ENCODE measurements at regions not wholly inside any gene's neighbourhood (a gene's known extent, or its start where the extent isn't known, plus 50 kb on each side); places are given as distances from the start of the nearest gene placed in this dataset.
"Not testable (repeated sequence)": the region's sequence is repeated elsewhere in the genome, so short reads cannot be mapped to it uniquely, and the experiment has no call there.

- H3K27me3 ChIP-seq (replicated peaks): no peaks in the 10 kb centered on the region
- no peaks in the 10 kb centered on the region for H3K4me1 ChIP-seq (replicated peaks)
- H3K4me3 ChIP-seq: no peak overlapping the region
- DNase-seq (ENCODE audit: low read depth in 1 of 2, low spot score in 2 of 2): no peak
- no peaks in the 10 kb centered on the region for H3K36me3 ChIP-seq
- H3K27ac ChIP-seq: no peak overlapping the region
- H3K9me3 ChIP-seq (replicated peaks): no peaks in the 10 kb centered on the region
Observed at GRCh38 chr6:135731116-135731515, 120.4 kb upstream of the PDE7B start.

GRCh38 chr6:135736351-135736750, 115.2 kb upstream of the PDE7B start:
- H3K27ac ChIP-seq; DNase-seq (ENCODE audit: low read depth in 1 of 2, low spot score in 2 of 2); H3K36me3 ChIP-seq; H3K27me3 ChIP-seq (replicated peaks); H3K4me1 ChIP-seq (replicated peaks); H3K9me3 ChIP-seq (replicated peaks); H3K4me3 ChIP-seq: not testable (repeated sequence)

GRCh38 chr6:135738636-135739035, 112.9 kb upstream of the PDE7B start:
- no peak overlapping the region for H3K27ac ChIP-seq
- no peaks in the 10 kb centered on the region for H3K36me3 ChIP-seq
- no peak for DNase-seq (ENCODE audit: low read depth in 1 of 2, low spot score in 2 of 2)
- no peak overlapping the region for H3K4me3 ChIP-seq
- H3K27me3 ChIP-seq (replicated peaks): no peaks in the 10 kb centered on the region
- no peaks in the 10 kb centered on the region for H3K9me3 ChIP-seq (replicated peaks)
- H3K4me1 ChIP-seq (replicated peaks): no peaks in the 10 kb centered on the region

DNA sequence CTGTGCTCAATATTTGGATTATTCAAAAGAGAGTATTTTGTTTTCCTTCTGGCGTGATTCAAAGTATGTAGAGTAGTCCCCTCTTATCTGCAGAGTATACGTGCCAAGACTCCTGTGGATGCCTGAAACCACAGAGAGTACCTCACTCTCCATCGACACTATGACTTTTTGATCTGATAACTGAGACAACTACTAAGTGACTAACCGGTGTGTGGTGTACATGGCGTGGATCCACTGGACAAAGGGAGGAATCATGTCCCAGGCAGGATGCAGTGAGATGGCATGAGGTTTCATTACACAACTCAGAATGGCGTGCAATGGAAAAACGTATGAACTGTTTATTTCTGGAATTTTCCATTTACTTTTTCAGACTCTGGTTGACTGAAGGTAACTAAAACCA, 112.2 kb upstream of the PDE7B start:
- no peaks in the 10 kb centered on the region for H3K9me3 ChIP-seq (replicated peaks)
- no peaks in the 10 kb centered on the region for H3K27me3 ChIP-seq (replicated peaks)
- H3K4me3 ChIP-seq: no peak overlapping the region
- no peak for DNase-seq (ENCODE audit: low read depth in 1 of 2, low spot score in 2 of 2)
- H3K4me1 ChIP-seq (replicated peaks): no peaks in the 10 kb centered on the region
- H3K27ac ChIP-seq: no peak overlapping the region
- H3K36me3 ChIP-seq: no peaks in the 10 kb centered on the region

DNA sequence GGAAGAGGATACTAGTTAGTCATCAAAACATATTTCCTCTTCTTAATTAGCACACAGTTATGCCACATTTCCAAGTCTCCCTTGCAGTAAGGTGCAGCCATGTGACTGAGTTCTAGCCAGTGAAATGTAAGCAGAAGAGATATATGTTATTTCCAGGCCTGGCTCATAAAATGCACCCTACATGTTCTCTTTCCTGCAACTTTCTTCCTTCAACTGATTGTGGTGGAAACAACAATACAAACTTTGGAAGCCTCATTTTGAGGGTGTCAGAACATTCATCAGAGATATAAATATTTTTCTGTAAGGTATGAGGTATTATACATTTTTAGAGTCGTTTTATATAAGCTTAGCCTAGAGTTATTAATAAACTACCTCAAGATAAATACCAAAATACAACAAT, 110.9 kb upstream of the PDE7B start:
- no peaks in the 10 kb centered on the region for H3K4me1 ChIP-seq (replicated peaks)
- no peak overlapping the region for H3K27ac ChIP-seq
- no peak overlapping the region for H3K4me3 ChIP-seq
- no peaks in the 10 kb centered on the region for H3K36me3 ChIP-seq
- DNase-seq (ENCODE audit: low read depth in 1 of 2, low spot score in 2 of 2): no peak
- no peaks in the 10 kb centered on the region for H3K9me3 ChIP-seq (replicated peaks)
- no peaks in the 10 kb centered on the region for H3K27me3 ChIP-seq (replicated peaks)

DNA sequence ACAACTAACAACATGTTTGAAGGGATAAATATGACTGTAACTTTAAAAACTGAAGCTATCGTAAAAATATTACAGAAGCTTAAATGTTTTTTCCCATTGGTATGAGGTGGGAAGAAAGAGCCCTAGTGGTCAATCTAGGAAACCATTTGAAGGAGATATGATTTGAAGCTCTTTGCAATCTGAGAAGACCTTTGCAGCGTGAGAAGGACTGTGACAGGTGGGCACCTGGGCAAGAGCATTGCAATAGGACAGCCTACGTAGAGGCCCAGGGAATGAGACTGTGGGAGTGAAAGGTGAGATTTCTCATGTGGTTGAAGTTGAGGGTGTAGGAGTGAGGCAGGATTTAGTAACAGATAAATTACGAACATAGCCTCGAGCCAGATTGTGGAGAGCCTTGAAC, 108.0 kb upstream of the PDE7B start:
- H3K27me3 ChIP-seq (replicated peaks): no peaks in the 10 kb centered on the region
- H3K36me3 ChIP-seq: no peaks in the 10 kb centered on the region

GRCh38 chr6:135748189-135748588, 103.3 kb upstream of the PDE7B start:
- no peak for DNase-seq (ENCODE audit: low read depth in 1 of 2, low spot score in 2 of 2)
- Histone ChIP-seq H3K4me1 (replicated peaks) (no peaks in the 10 kb centered on the region), H3K27ac (no peak overlapping the region), H3K9me3 (replicated peaks) (no peaks in the 10 kb centered on the region), H3K36me3 (no peaks in the 10 kb centered on the region), H3K27me3 (replicated peaks) (no peaks in the 10 kb centered on the region; the same call in 1 of the 2 replicates), H3K4me3 (no peak overlapping the region)

More for the DNA sequence above, 108.0 kb upstream of the PDE7B start:
- Histone ChIP-seq H3K4me1 (replicated peaks) (no peaks in the 10 kb centered on the region), H3K4me3 (no peak overlapping the region), H3K27ac (no peak overlapping the region), H3K9me3 (replicated peaks) (no peaks in the 10 kb centered on the region)
- no peak for DNase-seq (ENCODE audit: low read depth in 1 of 2, low spot score in 2 of 2)

- DNase-seq (ENCODE audit: low read depth in 1 of 2, low spot score in 2 of 2): no peak
- no peaks in the 10 kb centered on the region for H3K4me1 ChIP-seq (replicated peaks)
- H3K27me3 ChIP-seq (replicated peaks): no peaks in the 10 kb centered on the region; the same call in 1 of the 2 replicates
Observed at GRCh38 chr6:135750081-135750480, 101.4 kb upstream of the PDE7B start.

DNA sequence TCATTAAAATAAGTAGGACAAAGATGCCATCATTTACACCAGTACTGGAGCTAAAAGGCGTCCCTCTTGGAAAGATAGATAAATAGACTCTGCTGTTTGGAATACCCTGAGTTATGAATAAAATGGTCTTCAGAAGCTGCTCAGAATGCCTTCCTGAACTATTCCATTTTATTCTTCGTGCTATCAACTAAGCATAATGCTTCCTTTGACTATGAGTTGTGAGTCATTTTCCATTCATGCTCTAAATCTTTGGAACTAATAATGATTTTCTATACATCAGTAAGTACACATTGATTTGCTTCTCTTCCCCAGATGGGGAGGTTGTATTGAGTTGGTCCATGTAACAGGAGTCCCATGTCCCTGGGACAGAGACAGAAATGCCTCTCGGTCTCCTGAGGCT, 98.3 kb upstream of the PDE7B start:
- Histone ChIP-seq H3K9me3 (replicated peaks) (no peaks in the 10 kb centered on the region), H3K27me3 (replicated peaks) (no peaks in the 10 kb centered on the region; the same call in 1 of the 2 replicates), H3K36me3 (no peaks in the 10 kb centered on the region), H3K27ac (no peak overlapping the region), H3K4me1 (replicated peaks) (no peaks in the 10 kb centered on the region), H3K4me3 (no peak overlapping the region)
- DNase-seq (ENCODE audit: low read depth in 1 of 2, low spot score in 2 of 2): no peak

More at GRCh38 chr6:135750081-135750480, 101.4 kb upstream of the PDE7B start:
- H3K9me3 ChIP-seq (replicated peaks): no peaks in the 10 kb centered on the region
- no peaks in the 10 kb centered on the region for H3K36me3 ChIP-seq
- H3K27ac ChIP-seq: no peak overlapping the region
- no peak overlapping the region for H3K4me3 ChIP-seq

DNA sequence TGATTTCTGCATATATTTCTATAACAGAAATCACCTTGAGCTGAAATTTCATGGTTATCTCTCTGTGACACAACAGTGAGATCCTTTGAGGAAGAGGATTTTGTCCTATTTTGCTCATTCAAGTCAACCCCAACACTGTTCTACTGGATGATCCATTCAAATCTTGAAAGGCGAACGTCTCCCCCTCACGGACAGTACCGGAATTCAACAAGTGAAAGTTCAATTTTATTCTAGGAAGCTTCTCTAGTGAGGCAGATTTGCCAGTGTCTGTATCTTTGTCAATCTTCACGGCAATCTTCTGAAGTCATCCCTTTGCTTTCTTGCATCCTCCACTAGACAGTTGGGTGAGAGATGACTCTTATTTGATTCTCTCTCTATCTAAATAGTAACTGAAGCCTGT, 91.7 kb upstream of the PDE7B start:
- DNase-seq (ENCODE audit: low read depth in 1 of 2, low spot score in 2 of 2): no peak
- H3K4me1 ChIP-seq (replicated peaks): no peaks in the 10 kb centered on the region
- H3K4me3 ChIP-seq: no peak overlapping the region
- H3K27ac ChIP-seq: no peak overlapping the region
- no peaks in the 10 kb centered on the region for H3K27me3 ChIP-seq (replicated peaks)
- H3K9me3 ChIP-seq (replicated peaks): no peaks in the 10 kb centered on the region
- no peaks in the 10 kb centered on the region for H3K36me3 ChIP-seq

- H3K36me3 ChIP-seq: no peaks in the 10 kb centered on the region
- no peak overlapping the region for H3K27ac ChIP-seq
- H3K27me3 ChIP-seq (replicated peaks): no peaks in the 10 kb centered on the region
- H3K4me3 ChIP-seq: no peak overlapping the region
- H3K9me3 ChIP-seq (replicated peaks): no peaks in the 10 kb centered on the region
- DNase-seq (ENCODE audit: low read depth in 1 of 2, low spot score in 2 of 2): no peak
- no peaks in the 10 kb centered on the region for H3K4me1 ChIP-seq (replicated peaks)
Observed at GRCh38 chr6:135774006-135774405, 77.5 kb upstream of the PDE7B start.

- Histone ChIP-seq H3K4me1 (replicated peaks) (no peaks in the 10 kb centered on the region), H3K4me3 (no peak overlapping the region), H3K9me3 (replicated peaks) (no peaks in the 10 kb centered on the region), H3K27ac (no peak overlapping the region), H3K36me3 (no peaks in the 10 kb centered on the region), H3K27me3 (replicated peaks) (no peaks in the 10 kb centered on the region)
- DNase-seq (ENCODE audit: low read depth in 1 of 2, low spot score in 2 of 2): no peak
Observed at GRCh38 chr6:135779213-135779612, 72.3 kb upstream of the PDE7B start.

- Histone ChIP-seq H3K27me3 (replicated peaks) (no peaks in the 10 kb centered on the region), H3K9me3 (replicated peaks) (no peaks in the 10 kb centered on the region), H3K27ac (no peak overlapping the region), H3K36me3 (no peaks in the 10 kb centered on the region), H3K4me3 (no peak overlapping the region), H3K4me1 (replicated peaks) (no peaks in the 10 kb centered on the region)
- no peak for DNase-seq (ENCODE audit: low read depth in 1 of 2, low spot score in 2 of 2)
Observed at GRCh38 chr6:135780326-135780725, 71.2 kb upstream of the PDE7B start.

DNA sequence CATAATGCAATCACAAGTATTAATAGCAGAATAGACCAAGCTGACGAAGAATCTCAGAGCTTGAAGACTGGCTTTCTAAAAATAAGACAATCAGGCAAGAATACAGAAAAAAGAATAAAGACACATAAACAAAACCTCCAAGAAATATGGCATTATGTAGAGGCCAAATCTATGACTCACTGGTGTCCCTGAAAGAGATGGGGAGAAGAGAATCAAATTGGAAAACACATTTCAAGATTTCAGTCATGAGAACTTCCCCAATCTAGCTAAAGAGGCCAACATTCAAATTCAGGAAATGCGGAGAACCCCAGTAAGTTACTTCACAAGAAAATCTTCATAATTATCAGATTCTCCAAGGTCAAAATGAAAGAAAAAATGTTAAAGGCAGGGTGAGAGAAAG, 69.0 kb upstream of the PDE7B start:
- no peaks in the 10 kb centered on the region for H3K36me3 ChIP-seq
- no peak overlapping the region for H3K27ac ChIP-seq
- no peaks in the 10 kb centered on the region for H3K4me1 ChIP-seq (replicated peaks)
- no peaks in the 10 kb centered on the region for H3K9me3 ChIP-seq (replicated peaks)
- H3K4me3 ChIP-seq: no peak overlapping the region
- no peak for DNase-seq (ENCODE audit: low read depth in 1 of 2, low spot score in 2 of 2)
- H3K27me3 ChIP-seq (replicated peaks): no peaks in the 10 kb centered on the region

DNA sequence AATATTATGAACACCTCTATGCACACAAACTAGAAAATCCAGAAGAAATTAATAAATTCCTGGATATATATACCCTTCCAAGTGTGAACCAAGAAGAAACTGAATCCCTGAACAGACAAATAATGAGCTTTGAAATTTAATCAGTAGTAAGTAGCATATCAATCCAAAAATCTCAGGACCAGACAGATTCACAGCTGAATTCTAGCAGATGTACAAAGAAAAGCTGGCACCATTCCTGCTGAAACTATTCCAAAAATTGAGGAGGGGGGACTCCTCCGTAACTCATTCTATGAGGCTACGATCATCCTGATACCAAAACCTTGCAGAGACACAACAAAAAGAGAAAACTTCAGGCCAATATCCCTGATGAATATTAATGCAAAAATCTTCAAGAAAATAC, 67.0 kb upstream of the PDE7B start:
- H3K27me3 ChIP-seq (replicated peaks): no peaks in the 10 kb centered on the region
- H3K4me3 ChIP-seq: no peak overlapping the region
- no peaks in the 10 kb centered on the region for H3K36me3 ChIP-seq
- no peaks in the 10 kb centered on the region for H3K9me3 ChIP-seq (replicated peaks)
- DNase-seq (ENCODE audit: low read depth in 1 of 2, low spot score in 2 of 2): no peak
- no peaks in the 10 kb centered on the region for H3K4me1 ChIP-seq (replicated peaks)
- H3K27ac ChIP-seq: no peak overlapping the region

Measured in SJSA1 (cell line).